GM23338 (cell line): ENCODE measurements at regions not wholly inside any gene's neighbourhood (a gene's known extent, or its start where the extent isn't known, plus 50 kb on each side); places are given as distances from the start of the nearest gene placed in this dataset.

Experiments
- ATAC-seq: fragments of 200-7000 bp; cut with Tn5 transposase; 3 replicates; pipeline ENCODE4 v1.9.1; 2020
- DNase-seq: peaks from one replicate; pipeline ENCODE4 v3.0.0-alpha.2; 2015; ENCODE audit warnings: low spot score
- H2AFZ ChIP-seq: fragments of 200-600 bp; sonication (generic); 2 replicates; pipeline ENCODE4 v1.8.0; 2016; ENCODE audit warnings: antibody characterized with exemption, mild to moderate bottlenecking, moderate library complexity
- H3F3A ChIP-seq: fragments of 200-600 bp; sonication (generic); replicated peaks from 2 replicates; pipeline ENCODE4 v1.8.0; 2017; ENCODE audit warnings: antibody characterized with exemption, mixed run types, low read depth
- H3K27ac ChIP-seq: fragments of 200-600 bp; sonication (generic); 2 replicates; pipeline ENCODE4 v1.6.1; 2016; ENCODE audit warnings: low read depth
- H3K27me3 ChIP-seq: fragments of 200-600 bp; sonication (generic); 2 replicates; pipeline ENCODE4 v1.8.0; 2016; ENCODE audit warnings: mild to moderate bottlenecking, mixed run types, moderate library complexity; ENCODE audit not compliant: insufficient read depth
- H3K36me3 ChIP-seq: fragments of 200-600 bp; sonication (generic); 2 replicates; pipeline ENCODE4 v1.8.0; 2016; ENCODE audit warnings: mild to moderate bottlenecking; ENCODE audit not compliant: insufficient read depth
- H3K4me1 ChIP-seq: fragments of 200-600 bp; sonication (generic); 2 replicates; pipeline ENCODE4 v1.8.0; 2016; ENCODE audit warnings: mild to moderate bottlenecking, moderate library complexity; ENCODE audit not compliant: insufficient read depth
- H3K4me2 ChIP-seq: fragments of 200-600 bp; sonication (generic); 2 replicates; pipeline ENCODE4 v1.7.1; 2017; ENCODE audit warnings: mixed run types
- H3K4me3 ChIP-seq: fragments of 200-600 bp; sonication (generic); 2 replicates; pipeline ENCODE4 v1.6.1; 2016; ENCODE audit warnings: mixed run types
- H3K79me2 ChIP-seq: fragments of 200-600 bp; sonication (generic); replicated peaks from 2 replicates; pipeline ENCODE4 v1.8.0; 2017; ENCODE audit warnings: mild to moderate bottlenecking; ENCODE audit not compliant: insufficient read depth
- H3K9me2 ChIP-seq: fragments of 200-600 bp; sonication (generic); 2 replicates; pipeline ENCODE4 v1.8.0; 2017; ENCODE audit not compliant: insufficient read depth
- H4K20me1 ChIP-seq: fragments of 200-600 bp; sonication (generic); replicated peaks from 2 replicates; pipeline ENCODE4 v1.8.0; 2017; ENCODE audit warnings: mild to moderate bottlenecking; ENCODE audit not compliant: insufficient read depth
- H3K27ac Mint-ChIP-seq: 2 replicates; pipeline ENCODE4 v1.8.0; 2020; ENCODE audit warnings: inconsistent platforms, mild to moderate bottlenecking, moderate library complexity, mixed read lengths
- H3K27me3 Mint-ChIP-seq: 3 replicates; pipeline ENCODE4 v1.8.0; 2022; ENCODE audit warnings: low read depth, mild to moderate bottlenecking, moderate library complexity, mixed read lengths, inconsistent platforms; ENCODE audit not compliant: insufficient read depth, poor library complexity
- H3K36me3 Mint-ChIP-seq: 3 replicates; pipeline ENCODE4 v1.8.0; 2021; ENCODE audit warnings: low read depth, mild to moderate bottlenecking, inconsistent platforms, moderate library complexity, mixed read lengths
- H3K4me1 Mint-ChIP-seq: 3 replicates; pipeline ENCODE4 v1.8.0; 2020; ENCODE audit warnings: mild to moderate bottlenecking, inconsistent platforms, mixed read lengths
- H3K4me3 Mint-ChIP-seq: 3 replicates; pipeline ENCODE4 v1.8.0; 2021; ENCODE audit warnings: moderate library complexity, mild to moderate bottlenecking, inconsistent platforms, mixed read lengths
- H3K9me3 Mint-ChIP-seq: 3 replicates; pipeline ENCODE4 v1.8.0; 2020; ENCODE audit warnings: moderate library complexity, mild to moderate bottlenecking, inconsistent platforms, mixed read lengths
- ETS1 ChIP-seq: IDR thresholded peaks from 2 replicates; pipeline ENCODE4 v1.6.1; 2016; ENCODE audit warnings: antibody characterized with exemption
- EZH2 ChIP-seq: fragments of 200-600 bp; sonication (generic); IDR thresholded peaks from one replicate; pipeline ENCODE4 v1.8.0; 2017; ENCODE audit warnings: antibody characterized with exemption, mild to moderate bottlenecking, low read depth; ENCODE audit not compliant: unreplicated experiment
- POLR2AphosphoS5 ChIP-seq: IDR thresholded peaks from 2 replicates; pipeline ENCODE4 v1.6.1; 2016; ENCODE audit warnings: antibody characterized with exemption, low read depth
- STAT1 ChIP-seq: IDR thresholded peaks from one replicate; pipeline ENCODE4 v1.6.1; 2016; ENCODE audit warnings: antibody characterized with exemption; ENCODE audit not compliant: unreplicated experiment
- ZNF114 ChIP-seq: fragments of 250-450 bp; sonication (Bioruptor Pico); IDR thresholded peaks from 2 replicates; pipeline ENCODE4 v1.5.0; 2020; ENCODE audit warnings: mild to moderate bottlenecking, moderate library complexity
- ZNF331 ChIP-seq: fragments of 250-450 bp; sonication (Bioruptor Pico); IDR thresholded peaks from 2 replicates; pipeline ENCODE4 v1.5.0; 2020; ENCODE audit warnings: low read depth, mild to moderate bottlenecking, moderate library complexity
- ZNF462 ChIP-seq: fragments of 250-450 bp; sonication (Bioruptor Pico); IDR thresholded peaks from 2 replicates; pipeline ENCODE4 v1.5.0; 2020; ENCODE audit warnings: mild to moderate bottlenecking, moderate library complexity
- TF ChIP-seq, protein P1 (sequence below): IDR thresholded peaks from one replicate; pipeline ENCODE4 v1.6.1; 2018; ENCODE audit warnings: antibody characterized with exemption; ENCODE audit not compliant: unreplicated experiment

- Histone ChIP-seq H3F3A (no peaks in the 10 kb centered on the region), H2AFZ (no peak overlapping the region), H3K4me1 (peaks cover 6% of the 10 kb centered on the region; the same call in 1 of the 2 replicates), H4K20me1 (no peaks in the 10 kb centered on the region), H3K79me2 (no peaks in the 10 kb centered on the region), H3K4me2 (no peak overlapping the region), H3K27ac (no peak overlapping the region), H3K27me3 (no peaks in the 10 kb centered on the region), H3K36me3 (no peaks in the 10 kb centered on the region), H3K9me2 (no peaks in the 10 kb centered on the region), H3K4me3 (no peak overlapping the region)
- Mint-ChIP-seq H3K4me3 (no peak overlapping the region), H3K27ac (no peak overlapping the region), H3K27me3 (peaks cover 2% of the 10 kb centered on the region), H3K36me3 (no peaks in the 10 kb centered on the region), H3K4me1 (peaks cover 10% of the 10 kb centered on the region), H3K9me3 (peaks cover 15% of the 10 kb centered on the region)
- DNase-seq = no peak
- TF ChIP-seq ZNF114 (CRISPR knock-in tag) (no peak), ZNF462 (no peak), EZH2 (no peak), POLR2AphosphoS5 (no peak), ETS1 (no peak), STAT1 (no peak), ZNF331 (CRISPR knock-in tag) (no peak)
- TF ChIP-seq, protein P1, sequence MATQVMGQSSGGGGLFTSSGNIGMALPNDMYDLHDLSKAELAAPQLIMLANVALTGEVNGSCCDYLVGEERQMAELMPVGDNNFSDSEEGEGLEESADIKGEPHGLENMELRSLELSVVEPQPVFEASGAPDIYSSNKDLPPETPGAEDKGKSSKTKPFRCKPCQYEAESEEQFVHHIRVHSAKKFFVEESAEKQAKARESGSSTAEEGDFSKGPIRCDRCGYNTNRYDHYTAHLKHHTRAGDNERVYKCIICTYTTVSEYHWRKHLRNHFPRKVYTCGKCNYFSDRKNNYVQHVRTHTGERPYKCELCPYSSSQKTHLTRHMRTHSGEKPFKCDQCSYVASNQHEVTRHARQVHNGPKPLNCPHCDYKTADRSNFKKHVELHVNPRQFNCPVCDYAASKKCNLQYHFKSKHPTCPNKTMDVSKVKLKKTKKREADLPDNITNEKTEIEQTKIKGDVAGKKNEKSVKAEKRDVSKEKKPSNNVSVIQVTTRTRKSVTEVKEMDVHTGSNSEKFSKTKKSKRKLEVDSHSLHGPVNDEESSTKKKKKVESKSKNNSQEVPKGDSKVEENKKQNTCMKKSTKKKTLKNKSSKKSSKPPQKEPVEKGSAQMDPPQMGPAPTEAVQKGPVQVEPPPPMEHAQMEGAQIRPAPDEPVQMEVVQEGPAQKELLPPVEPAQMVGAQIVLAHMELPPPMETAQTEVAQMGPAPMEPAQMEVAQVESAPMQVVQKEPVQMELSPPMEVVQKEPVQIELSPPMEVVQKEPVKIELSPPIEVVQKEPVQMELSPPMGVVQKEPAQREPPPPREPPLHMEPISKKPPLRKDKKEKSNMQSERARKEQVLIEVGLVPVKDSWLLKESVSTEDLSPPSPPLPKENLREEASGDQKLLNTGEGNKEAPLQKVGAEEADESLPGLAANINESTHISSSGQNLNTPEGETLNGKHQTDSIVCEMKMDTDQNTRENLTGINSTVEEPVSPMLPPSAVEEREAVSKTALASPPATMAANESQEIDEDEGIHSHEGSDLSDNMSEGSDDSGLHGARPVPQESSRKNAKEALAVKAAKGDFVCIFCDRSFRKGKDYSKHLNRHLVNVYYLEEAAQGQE = no peak
- ATAC-seq = no peak
Observed at GRCh38 chr17:77725846-77726245, 232.7 kb upstream of the TNRC6C start.
